ENCODE measurements at regions not wholly inside any gene's neighbourhood (a gene's known extent, or its start where the extent isn't known, plus 50 kb on each side); places are given as distances from the start of the nearest gene placed in this dataset.

DNA sequence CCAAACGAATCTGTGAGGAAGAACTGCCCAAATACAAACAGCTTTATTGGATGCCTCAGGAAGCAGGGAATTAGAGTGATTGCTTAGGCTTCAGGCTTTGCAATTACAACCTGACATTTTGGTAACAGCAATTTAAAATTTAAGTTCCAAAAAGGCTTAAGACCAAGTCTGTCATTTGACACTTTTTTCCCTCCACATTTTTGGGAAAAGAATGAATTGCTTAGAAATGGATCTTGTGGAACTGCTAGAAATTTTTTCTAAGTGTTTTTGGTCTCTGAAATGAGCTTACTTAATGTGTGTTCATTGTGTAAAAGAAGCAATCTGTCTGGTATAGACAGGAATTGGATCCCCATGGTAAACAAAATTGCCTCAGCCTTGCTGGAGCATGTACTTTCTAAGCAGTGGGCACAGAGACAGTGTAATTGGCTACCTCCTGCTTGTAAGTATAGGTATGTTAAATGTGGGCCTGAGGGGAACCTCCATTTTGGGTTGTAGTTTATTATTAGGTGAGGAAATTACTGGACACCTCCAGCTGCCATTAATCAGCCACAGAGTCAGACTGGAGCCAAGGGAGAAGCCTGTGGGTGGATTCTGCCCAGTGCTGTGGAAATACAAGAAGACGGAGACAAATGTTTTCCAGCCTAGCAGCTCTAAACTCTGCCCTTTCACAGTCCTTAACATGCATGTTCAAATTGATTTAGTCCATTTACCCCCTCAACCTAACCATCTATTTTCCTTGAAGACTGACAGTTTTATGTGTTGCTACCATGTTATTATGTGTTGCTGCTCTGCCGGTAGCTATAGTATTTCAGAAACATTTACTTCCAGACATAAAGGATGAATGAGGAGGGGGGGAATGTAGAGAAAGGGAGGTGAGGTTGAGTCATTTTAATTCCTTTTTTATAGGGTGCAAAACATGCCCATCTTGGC is 473.0 kb downstream of the SPRY1 start:
- no peak for DNase-seq
- ATAC-seq: no peak

GRCh38 chr4:123870216-123870876 is 473.8 kb downstream of the SPRY1 start:
- intact Hi-C loops (cut with DNase I): no loop called here
- DNase-seq: no peak
- no peak for ATAC-seq

More for the DNA sequence above, 473.0 kb downstream of the SPRY1 start:
- intact Hi-C loops (cut with DNase I): no loop called here
- no peaks in the 10 kb centered on the region for H3K9me3 ChIP-seq
- no peaks in the 10 kb centered on the region for H3K36me3 ChIP-seq
- no peak overlapping the region for H3K4me3 ChIP-seq
- H3K27ac ChIP-seq: peak overlapping the region; percentile 27
- no peak for TF ChIP-seq CTCF (IDR thresholded peaks at IDR 0.05)
- no peaks in the 10 kb centered on the region for H3K27me3 ChIP-seq
- no peaks in the 10 kb centered on the region for H3K4me1 ChIP-seq

DNA sequence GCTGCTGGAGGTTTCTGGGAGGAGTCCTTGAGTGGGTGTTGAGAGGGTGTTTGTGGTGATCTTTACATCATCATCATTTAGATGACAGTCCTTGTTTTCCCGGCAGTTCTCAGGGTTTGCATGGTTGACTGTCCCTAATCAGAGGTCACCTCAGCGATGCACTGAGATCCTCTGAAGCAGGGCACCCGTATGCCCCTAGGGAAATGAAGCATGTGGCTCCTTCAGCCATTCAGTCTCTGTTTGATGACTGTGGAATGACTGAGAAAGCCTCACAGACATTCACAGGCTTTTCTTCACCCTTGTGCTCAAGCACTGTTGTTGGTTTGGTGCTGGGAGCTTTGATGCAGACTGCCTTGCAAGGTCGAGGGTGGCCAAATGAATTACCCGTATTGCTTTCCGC is 474.7 kb downstream of the SPRY1 start:
- no peaks in the 10 kb centered on the region for H3K27me3 ChIP-seq
- peak; percentile 35 for ATAC-seq
- TF ChIP-seq CTCF (IDR thresholded peaks at IDR 0.05): no peak
- DNase-seq: no peak
- H3K36me3 ChIP-seq: no peaks in the 10 kb centered on the region
- no peak overlapping the region for H3K27ac ChIP-seq
- no peak overlapping the region for H3K4me3 ChIP-seq
- H3K4me1 ChIP-seq: no peaks in the 10 kb centered on the region
- intact Hi-C loops (cut with DNase I): no loop called here
- H3K9me3 ChIP-seq: no peaks in the 10 kb centered on the region

More at GRCh38 chr4:123870216-123870876, 473.8 kb downstream of the SPRY1 start:
- Histone ChIP-seq H3K36me3 (no peaks in the 10 kb centered on the region), H3K27ac (no peak overlapping the region), H3K27me3 (no peaks in the 10 kb centered on the region), H3K4me1 (no peaks in the 10 kb centered on the region), H3K9me3 (no peaks in the 10 kb centered on the region), H3K4me3 (no peak overlapping the region)
- no peak for TF ChIP-seq CTCF (IDR thresholded peaks at IDR 0.05)

- H3K9me3 ChIP-seq: no peaks in the 10 kb centered on the region
- no peak overlapping the region for H3K27ac ChIP-seq
- H3K4me1 ChIP-seq: peaks cover 6% of the 10 kb centered on the region
- no peak for TF ChIP-seq CTCF (IDR thresholded peaks at IDR 0.05)
- no peaks in the 10 kb centered on the region for H3K27me3 ChIP-seq
- ATAC-seq (no peak), DNase-seq (no peak)
- no peaks in the 10 kb centered on the region for H3K36me3 ChIP-seq
- intact Hi-C loops (cut with DNase I): no loop called here
- no peak overlapping the region for H3K4me3 ChIP-seq
These were observed 477.5 kb downstream of the SPRY1 start for GRCh38 chr4:123874063-123874462.

GRCh38 chr4:123876143-123876542 is 479.5 kb downstream of the SPRY1 start:
- no peak for DNase-seq
- intact Hi-C loops (cut with DNase I): no loop called here
- no peak for ATAC-seq
- Histone ChIP-seq H3K4me3 (no peak overlapping the region), H3K27me3 (no peaks in the 10 kb centered on the region), H3K4me1 (peaks cover 6% of the 10 kb centered on the region), H3K36me3 (no peaks in the 10 kb centered on the region), H3K27ac (no peak overlapping the region), H3K9me3 (no peaks in the 10 kb centered on the region)
- TF ChIP-seq CTCF (IDR thresholded peaks at IDR 0.05): no peak
